BLaER1 treated with 17β-estradiol and CSF1 and Interleukin-3, amounts not matched to agents 10 nM and 100 nM (cell line): ENCODE measurements at regions not wholly inside any gene's neighbourhood (a gene's known extent, or its start where the extent isn't known, plus 50 kb on each side); places are given as distances from the start of the nearest gene placed in this dataset.
A peak's percentile ranks its signal among the peaks of the same experiment; 100 is the strongest.

Experiments
- H3K27ac ChIP-seq, 11 experiments: shearing (Covaris generic); formaldehyde crosslinking; 2 replicates each; pipeline ENCODE4 v1.8.1; 2022
- H3K27me3 ChIP-seq, 11 experiments: shearing (Covaris generic); formaldehyde crosslinking; 2 replicates each; pipeline ENCODE4 v1.8.1; 2022
- H3K36me3 ChIP-seq, 11 experiments: shearing (Covaris generic); formaldehyde crosslinking; 2 replicates each; pipeline ENCODE4 v1.8.1; 2022
- H3K4me1 ChIP-seq, 10 experiments: shearing (Covaris generic); formaldehyde crosslinking; 2 replicates each; pipeline ENCODE4 v1.8.1; 2022
- H3K4me2 ChIP-seq, 11 experiments: shearing (Covaris generic); formaldehyde crosslinking; 2 replicates each; pipeline ENCODE4 v1.8.1; 2022
- H3K4me3 ChIP-seq, 10 experiments: shearing (Covaris generic); formaldehyde crosslinking; 2 replicates each; pipeline ENCODE4 v1.8.1; 2022
- H3K9ac ChIP-seq, 11 experiments: shearing (Covaris generic); formaldehyde crosslinking; 2 replicates each; pipeline ENCODE4 v1.8.1; 2022
- H3K9me3 ChIP-seq, 11 experiments: shearing (Covaris generic); formaldehyde crosslinking; replicated peaks in 1 of 11; 2 replicates each; pipeline ENCODE4 v1.8.1; 2022
- H4K20me1 ChIP-seq, 11 experiments: shearing (Covaris generic); formaldehyde crosslinking; 2 replicates each; pipeline ENCODE4 v1.8.1; 2022
- Cebpa-rat ChIP-seq, 11 experiments: shearing (Covaris generic); IDR thresholded peaks; 2 replicates each; pipeline ENCODE4 v1.8.1; 2022

GRCh38 chr4:159014859-159015258, 88.0 kb upstream of the RAPGEF2 start:
- no peak overlapping the region for H3K4me3 ChIP-seq
- 0 out of 22 replicates have a peak, but pooled peaks cover 0 to 4% (median 0%) of the 10 kb centered on the region in 11 experiments for H4K20me1 ChIP-seq
- no peaks in the 10 kb centered on the region for H3K9me3 ChIP-seq
- H3K27me3 ChIP-seq, result no peaks in the 10 kb centered on the region
- peaks cover 25 to 44% (median 34%) of the 10 kb centered on the region in 10 experiments for H3K4me1 ChIP-seq
- H3K9ac ChIP-seq, result no peak overlapping the region
- no peak for TF ChIP-seq Cebpa-rat (IDR thresholded peaks at IDR 0.05)
- H3K36me3 ChIP-seq, result no peaks in the 10 kb centered on the region
- H3K4me2 ChIP-seq, result no peak overlapping the region
- no peak overlapping the region for H3K27ac ChIP-seq

GRCh38 chr4:159015841-159016240, 87.0 kb upstream of the RAPGEF2 start:
- Histone ChIP-seq H3K4me3 (no peak overlapping the region), H3K4me2 (peak overlapping the region in 10 of 11 experiments; percentile 67 to 82 (median 78); a peak in 13 of 22 replicates), H3K27me3 (no peaks in the 10 kb centered on the region)

GRCh38 chr4:159016593-159017024, 86.3 kb upstream of the RAPGEF2 start:
- Histone ChIP-seq H3K27me3 (no peaks in the 10 kb centered on the region), H3K4me3 (no peak overlapping the region), H3K9me3 (no peaks in the 10 kb centered on the region), H3K27ac (no peak overlapping the region), H3K36me3 (no peaks in the 10 kb centered on the region), H4K20me1 (0 out of 22 replicates have a peak, but pooled peaks cover 0 to 4% (median 0%) of the 10 kb centered on the region in 11 experiments), H3K9ac (no peak overlapping the region), H3K4me1 (peaks cover 25 to 35% (median 31%) of the 10 kb centered on the region in 10 experiments), H3K4me2 (peak overlapping the region; percentile 15 to 82 (median 77); a peak in 18 of 22 replicates)
- no peak for TF ChIP-seq Cebpa-rat (IDR thresholded peaks at IDR 0.05)

More at GRCh38 chr4:159015841-159016240, 87.0 kb upstream of the RAPGEF2 start:
- Histone ChIP-seq H3K9ac (no peak overlapping the region), H3K36me3 (no peaks in the 10 kb centered on the region), H3K4me1 (peaks cover 25 to 35% (median 31%) of the 10 kb centered on the region in 10 experiments), H3K9me3 (no peaks in the 10 kb centered on the region), H3K27ac (no peak overlapping the region), H4K20me1 (0 out of 22 replicates have a peak, but pooled peaks cover 0 to 4% (median 0%) of the 10 kb centered on the region in 11 experiments)
- no peak for TF ChIP-seq Cebpa-rat (IDR thresholded peaks at IDR 0.05)

GRCh38 chr4:159017323-159018026, 85.4 kb upstream of the RAPGEF2 start:
- Histone ChIP-seq H3K4me3 (no peak overlapping the region), H3K27ac (peak overlapping the region in 10 of 11 experiments; percentile 12 to 77 (median 62); a peak in 17 of 22 replicates), H4K20me1 (0 out of 22 replicates have a peak, but pooled peaks cover 0 to 4% (median 0%) of the 10 kb centered on the region in 11 experiments), H3K4me2 (peak overlapping the region; percentile 67 to 82 (median 77)), H3K9me3 (no peaks in the 10 kb centered on the region), H3K4me1 (peaks cover 25 to 35% (median 31%) of the 10 kb centered on the region in 10 experiments), H3K36me3 (no peaks in the 10 kb centered on the region), H3K27me3 (no peaks in the 10 kb centered on the region), H3K9ac (peak overlapping the region in 2 of 11 experiments; percentile 36 to 41; a peak in 2 of 22 replicates)
- TF ChIP-seq Cebpa-rat (IDR thresholded peaks at IDR 0.05), result no peak

- TF ChIP-seq Cebpa-rat (IDR thresholded peaks at IDR 0.05), result peak in 1 of 11 experiments; percentile 18; a peak in 1 of 22 replicates
- H3K9ac ChIP-seq, result peak overlapping the region in 2 of 11 experiments; percentile 36 to 41; a peak in 2 of 22 replicates
- no peaks in the 10 kb centered on the region for H3K9me3 ChIP-seq
- peak overlapping the region; percentile 67 to 82 (median 77) for H3K4me2 ChIP-seq
- peak overlapping the region in 10 of 11 experiments; percentile 12 to 77 (median 62); a peak in 17 of 22 replicates for H3K27ac ChIP-seq
- peaks cover 25 to 35% (median 31%) of the 10 kb centered on the region in 10 experiments for H3K4me1 ChIP-seq
- no peaks in the 10 kb centered on the region for H3K36me3 ChIP-seq
- no peaks in the 10 kb centered on the region for H3K27me3 ChIP-seq
- 0 out of 22 replicates have a peak, but pooled peaks cover 0 to 4% (median 0%) of the 10 kb centered on the region in 11 experiments for H4K20me1 ChIP-seq
- no peak overlapping the region for H3K4me3 ChIP-seq
Measured at GRCh38 chr4:159018062-159018629, 84.7 kb upstream of the RAPGEF2 start.

GRCh38 chr4:159019356-159019755, 83.5 kb upstream of the RAPGEF2 start:
- H3K27ac ChIP-seq, result no peak overlapping the region
- no peak overlapping the region for H3K9ac ChIP-seq
- H3K4me3 ChIP-seq, result no peak overlapping the region
- H3K4me1 ChIP-seq, result peaks cover 25 to 35% (median 31%) of the 10 kb centered on the region in 10 experiments
- no peaks in the 10 kb centered on the region for H3K9me3 ChIP-seq
- H3K27me3 ChIP-seq, result no peaks in the 10 kb centered on the region
- H4K20me1 ChIP-seq, result 0 out of 22 replicates have a peak, but pooled peaks cover 0 to 4% (median 0%) of the 10 kb centered on the region in 11 experiments
- no peak overlapping the region for H3K4me2 ChIP-seq
- H3K36me3 ChIP-seq, result no peaks in the 10 kb centered on the region
- TF ChIP-seq Cebpa-rat (IDR thresholded peaks at IDR 0.05), result no peak

- H3K9ac ChIP-seq, result no peak overlapping the region
- H3K4me1 ChIP-seq, result peaks cover 17 to 25% (median 20%) of the 10 kb centered on the region in 10 experiments
Measured at GRCh38 chr4:159021597-159022385, 81.1 kb upstream of the RAPGEF2 start.

GRCh38 chr4:159023741-159024140, 79.1 kb upstream of the RAPGEF2 start:
- no peaks in the 10 kb centered on the region for H3K9me3 ChIP-seq
- H3K9ac ChIP-seq, result no peak overlapping the region

More at GRCh38 chr4:159021597-159022385, 81.1 kb upstream of the RAPGEF2 start:
- Histone ChIP-seq H3K27ac (no peak overlapping the region), H4K20me1 (0 out of 22 replicates have a peak, but pooled peaks cover 0 to 4% (median 0%) of the 10 kb centered on the region in 11 experiments), H3K4me2 (no peak overlapping the region), H3K36me3 (no peaks in the 10 kb centered on the region), H3K27me3 (no peaks in the 10 kb centered on the region), H3K9me3 (no peaks in the 10 kb centered on the region), H3K4me3 (no peak overlapping the region)
- TF ChIP-seq Cebpa-rat (IDR thresholded peaks at IDR 0.05), result no peak

More at GRCh38 chr4:159023741-159024140, 79.1 kb upstream of the RAPGEF2 start:
- no peaks in the 10 kb centered on the region for H4K20me1 ChIP-seq
- no peak overlapping the region for H3K4me2 ChIP-seq
- no peaks in the 10 kb centered on the region for H3K36me3 ChIP-seq
- TF ChIP-seq Cebpa-rat (IDR thresholded peaks at IDR 0.05), result no peak
- peaks cover 5 to 21% (median 15%) of the 10 kb centered on the region in 10 experiments for H3K4me1 ChIP-seq
- H3K27me3 ChIP-seq, result no peaks in the 10 kb centered on the region
- no peak overlapping the region for H3K27ac ChIP-seq
- H3K4me3 ChIP-seq, result no peak overlapping the region
